ENCODE measurements at regions not wholly inside any gene's neighbourhood (a gene's known extent, or its start where the extent isn't known, plus 50 kb on each side); places are given as distances from the start of the nearest gene placed in this dataset.

GRCh38 chr1:214831956-214832355, 229.0 kb downstream of the CENPF start:
- H3K79me1 ChIP-seq (ENCODE audit: low read depth in 1 of 2, low read length in 2 of 2), result no peaks in the 10 kb centered on the region
- H4K8ac ChIP-seq (ENCODE audit: low read depth in 2 of 2, low read length in 2 of 2), result no peak overlapping the region
- dilution Hi-C loops (cut with HindIII; ENCODE audit: low sequenced_read_pairs, unreplicated experiment), result no loop called here
- H3K9me3 ChIP-seq (ENCODE audit: control insufficient read depth, insufficient read depth, low read length), result no peaks in the 10 kb centered on the region; the same call in 1 of the 2 replicates
- BruUV-seq (replicated peaks), result no TSS peak
- TF ChIP-seq NFE2L2 (IDR thresholded peaks at IDR 0.05; ENCODE audit: low read depth, low read length) (no peak), POLR2A (IDR thresholded peaks at IDR 0.05; ENCODE audit: low read depth, low read length) (no peak), SMC3 (IDR thresholded peaks at IDR 0.05; ENCODE audit: low read depth, low read length) (no peak), MAFK (IDR thresholded peaks at IDR 0.05; ENCODE audit: low read depth, low read length) (no peak), ELK1 (IDR thresholded peaks at IDR 0.05; ENCODE audit: borderline replicate concordance, low read depth, low read length) (no peak), FOS (IDR thresholded peaks at IDR 0.05; ENCODE audit: low read depth, low read length) (no peak), MAZ (IDR thresholded peaks at IDR 0.05; ENCODE audit: borderline replicate concordance, low read depth, low read length) (no peak), RCOR1 (IDR thresholded peaks at IDR 0.05; ENCODE audit: insufficient replicate concordance, low read length) (no peak), CHD1 (IDR thresholded peaks at IDR 0.05; ENCODE audit: low read depth, low read length) (no peak), USF2 (IDR thresholded peaks at IDR 0.05; ENCODE audit: low read depth, low read length) (no peak), MXI1 (IDR thresholded peaks at IDR 0.05; ENCODE audit: borderline replicate concordance, low read depth, low read length) (no peak), RFX5 (IDR thresholded peaks at IDR 0.05; ENCODE audit: low read depth, low read length) (no peak), CTCF (conservative IDR thresholded peaks at IDR 0.05; ENCODE audit: low read depth, low read length) (no peak), RAD21 (IDR thresholded peaks at IDR 0.05; ENCODE audit: low read length) (no peak)
- H3K9me1 ChIP-seq (ENCODE audit: insufficient read depth, low read length), result no peaks in the 10 kb centered on the region
- WGBS, 2 experiments (ENCODE audit: extremely low coverage in 2 of 2, insufficient read length in 1 of 2), result 88% methylated on average over 4 of the region's 5 CpGs; no CpG with 5 or more reads in 1 of the 2 experiments
- peak overlapping the region; percentile 26; the same call in 1 of the 2 replicates for H2BK120ac ChIP-seq (ENCODE audit: low read depth, low read length)
- H2BK5ac ChIP-seq (ENCODE audit: low read depth, low read length, poor library complexity, severe bottlenecking), result no peak overlapping the region
- 0 out of 2 replicates have a peak overlapping the region, but pooled peaks have one; percentile 12 for H3K4ac ChIP-seq (ENCODE audit: low read depth, low read length)
- H3K27ac ChIP-seq (ENCODE audit: insufficient read depth, low read length), result no peak overlapping the region
- H3K56ac ChIP-seq (ENCODE audit: extremely low read depth, insufficient read depth, low read length), result no peak overlapping the region
- no peak overlapping the region for H3K18ac ChIP-seq (ENCODE audit: low read depth, low read length)
- no peak overlapping the region for H2AK9ac ChIP-seq (replicated peaks; ENCODE audit: low read depth, low read length, poor library complexity)
- H3K36me3 ChIP-seq (ENCODE audit: control insufficient read depth, insufficient read depth, low read length), result no peaks in the 10 kb centered on the region
- H2BK20ac ChIP-seq (ENCODE audit: low read depth, low read length), result no peak overlapping the region
- no peak overlapping the region for H3K4me2 ChIP-seq (ENCODE audit: low read depth, low read length)
- POLR2A ChIA-PET (ENCODE audit: unreplicated experiment), result no interaction called here
- H3K4me1 ChIP-seq (ENCODE audit: control insufficient read depth, insufficient read depth, low read length), result no peaks in the 10 kb centered on the region
- no peak overlapping the region for H3K14ac ChIP-seq (replicated peaks; ENCODE audit: low read depth, low read length)
- CTCF ChIA-PET, result no interaction called here
- no peak for DNase-seq
- no peak overlapping the region for H3K4me3 ChIP-seq (ENCODE audit: insufficient read depth, low read depth, low read length)
- H2AFZ ChIP-seq (replicated peaks; ENCODE audit: low read length, poor library complexity), result no peak overlapping the region
- intact Hi-C loops (cut with micrococcal nuclease), result no loop called here
- H4K91ac ChIP-seq (ENCODE audit: insufficient read depth, low read depth, low read length), result no peak overlapping the region; the same call in 1 of the 2 replicates
- H3K27me3 ChIP-seq (ENCODE audit: control insufficient read depth, insufficient read depth, low read length), result no peaks in the 10 kb centered on the region
- no peak overlapping the region for H4K5ac ChIP-seq (ENCODE audit: low read depth, low read length)
- no peak overlapping the region for H3K9ac ChIP-seq (ENCODE audit: low read depth, low read length)
- no peak for ATAC-seq (ENCODE audit: low read depth)
- no peak overlapping the region for H2BK15ac ChIP-seq (ENCODE audit: low read depth, low read length)
- no peaks in the 10 kb centered on the region for H4K20me1 ChIP-seq (ENCODE audit: insufficient read depth, low read length)
- H3K23ac ChIP-seq (ENCODE audit: low read depth, low read length), result no peak overlapping the region
- in situ Hi-C loops (cut with MboI; ENCODE audit: low sequenced_read_pairs), result no loop called here
- H2AK5ac ChIP-seq (ENCODE audit: low read depth, low read length), result peak overlapping the region; percentile 81; the same call in 1 of the 2 replicates

Data from IMR-90 (cell line).